HT-29 (cell line): ENCODE measurements at regions not wholly inside any gene's neighbourhood (a gene's known extent, or its start where the extent isn't known, plus 50 kb on each side); places are given as distances from the start of the nearest gene placed in this dataset. TPM values are rescaled to one million over a fixed set of nuclear protein-coding genes. Genes with fewer than 3 reads are reported as not detected.

Experiments used
- DNase-seq: peaks from one replicate; pipeline ENCODE4 v3.0.0-alpha.2; 2015; ENCODE audit warnings: low spot score
- small RNA-seq: library from RNA; depleted of rRNA; stranded (forward); fragments of <200 nt; gene quantifications from one replicate; pipeline ENCODE3, GENCODE V24; 2014

DNA sequence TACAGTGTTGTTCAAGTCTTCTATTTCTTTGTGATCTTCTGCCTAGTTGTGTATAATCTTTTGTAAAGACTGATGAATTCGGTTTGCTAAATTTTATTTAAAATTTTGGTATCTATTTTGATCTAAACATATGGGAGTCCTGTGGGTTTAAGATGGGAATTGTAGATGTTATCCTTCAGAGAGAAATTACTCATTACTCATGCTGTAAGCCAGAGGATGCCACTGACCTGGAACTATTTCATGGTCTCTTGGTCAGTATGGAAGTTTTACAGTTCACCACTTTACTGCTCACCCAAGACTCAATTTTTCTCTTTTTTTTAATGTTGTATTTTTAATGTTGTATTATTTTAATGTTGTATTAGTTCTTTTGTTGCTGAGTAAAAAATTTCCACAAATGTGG lies 138.6 kb upstream of the B3GALT2 start:
- DNase-seq = no peak

- no peak for DNase-seq
Measured at GRCh38 chr1:193322211-193322610, 135.8 kb upstream of the B3GALT2 start.

DNA sequence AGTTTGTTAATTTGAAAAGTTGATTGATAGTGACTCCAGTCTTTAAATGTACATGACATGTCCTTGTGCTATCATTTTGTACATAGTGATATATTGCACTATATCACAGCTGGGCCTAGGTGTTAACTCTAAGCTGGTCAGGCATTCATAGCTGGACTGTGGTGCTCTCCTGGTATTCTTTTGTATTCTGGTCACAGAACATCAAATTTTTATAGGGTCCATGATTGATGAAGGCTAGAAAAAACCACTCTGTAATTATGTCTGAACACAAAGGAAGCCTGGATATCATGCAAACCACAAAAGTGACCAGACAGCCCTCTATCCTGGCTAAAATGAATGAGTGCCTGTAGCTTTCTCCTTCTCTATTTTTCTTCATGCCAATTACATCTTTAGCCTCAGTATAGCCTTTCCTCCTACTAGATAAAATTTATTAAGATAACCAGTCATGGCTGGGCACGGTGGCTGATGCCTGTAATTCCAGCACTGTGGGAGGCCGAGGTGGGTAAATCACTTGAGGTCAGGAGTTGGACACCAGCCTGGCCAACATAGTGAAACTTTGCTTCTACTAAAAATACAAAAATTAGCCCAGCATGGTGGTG lies 134.9 kb upstream of the B3GALT2 start:
- DNase-seq = no peak

DNA sequence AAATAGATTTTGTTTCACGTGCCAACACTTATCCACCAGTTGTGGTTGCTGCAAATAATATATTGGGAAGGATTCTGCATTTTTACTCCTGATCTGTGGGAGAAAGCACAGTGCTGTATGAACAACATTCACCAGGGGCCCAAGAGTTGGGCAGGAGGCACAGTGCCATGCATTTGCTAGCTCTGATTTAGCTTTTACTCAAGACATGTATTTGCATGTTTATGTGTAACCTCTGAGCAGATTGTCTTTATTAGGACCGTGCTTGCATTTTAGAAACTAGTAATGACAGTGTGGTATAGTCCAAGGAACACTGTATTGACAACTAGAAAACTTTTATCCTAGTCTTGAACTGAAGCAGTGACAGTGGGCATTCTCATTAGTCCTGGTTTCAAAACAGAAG lies 133.9 kb upstream of the B3GALT2 start:
- no peak for DNase-seq

- DNase-seq = no peak
Measured at GRCh38 chr1:193318347-193318746, 131.9 kb upstream of the B3GALT2 start.

GRCh38 chr1:193313354-193314140 lies 127.1 kb upstream of the B3GALT2 start:
- no peak for DNase-seq

DNA sequence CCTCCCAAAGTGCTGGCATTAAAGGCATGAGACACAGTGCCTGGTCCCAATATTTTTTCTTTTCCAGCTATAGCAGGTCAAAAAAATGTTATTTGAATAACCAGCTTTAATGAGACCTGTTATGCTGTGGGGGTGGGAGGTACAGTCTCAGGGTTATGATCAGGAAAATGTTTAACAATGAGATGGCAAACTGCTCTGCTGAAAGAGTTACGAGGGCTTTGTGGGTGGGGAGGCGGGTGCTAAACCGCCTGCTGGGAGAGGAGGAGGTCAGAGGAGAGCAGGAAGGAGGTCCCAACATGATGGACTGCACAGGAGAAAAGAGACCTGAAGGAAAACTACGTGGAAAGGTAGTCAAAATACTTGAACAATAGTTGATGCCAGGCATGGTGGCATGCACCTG lies 126.0 kb upstream of the B3GALT2 start:
- no peak for DNase-seq

DNA sequence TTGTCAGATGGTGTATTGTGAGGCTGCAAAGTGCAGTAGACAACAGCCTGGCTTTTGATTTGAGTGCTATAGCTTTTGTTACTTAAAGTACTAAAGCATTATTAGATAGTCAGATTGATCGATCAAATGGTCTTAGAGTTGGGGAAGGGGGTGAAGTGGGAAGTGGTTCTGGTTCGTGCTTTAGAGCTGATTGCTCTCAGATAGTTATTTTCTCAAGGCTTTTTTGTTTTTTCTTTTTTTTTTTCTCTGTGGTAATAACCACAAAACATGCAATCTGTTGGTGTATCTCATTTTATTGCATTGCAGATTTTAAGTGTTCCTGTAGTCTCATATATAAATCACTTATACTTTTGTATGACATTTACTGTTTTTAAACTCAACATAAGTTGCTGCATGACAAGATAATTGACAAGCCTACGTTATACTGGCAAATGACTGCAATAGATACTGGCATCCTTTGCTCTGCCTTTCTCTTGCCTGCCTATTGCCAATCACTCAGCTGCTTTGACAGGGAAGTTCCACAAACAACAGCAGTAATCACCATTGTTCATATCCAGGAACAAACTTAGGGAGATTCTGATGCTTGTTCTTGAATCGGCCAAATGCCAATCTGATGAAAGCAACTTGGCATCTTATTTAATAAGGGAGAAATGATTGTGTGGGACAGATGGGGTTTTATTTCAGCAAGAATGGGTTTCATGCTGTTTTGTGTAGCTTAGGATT lies 125.0 kb upstream of the B3GALT2 start:
- no peak for DNase-seq

GRCh38 chr1:193310564-193310963 lies 124.2 kb upstream of the B3GALT2 start:
- no peak for DNase-seq

DNA sequence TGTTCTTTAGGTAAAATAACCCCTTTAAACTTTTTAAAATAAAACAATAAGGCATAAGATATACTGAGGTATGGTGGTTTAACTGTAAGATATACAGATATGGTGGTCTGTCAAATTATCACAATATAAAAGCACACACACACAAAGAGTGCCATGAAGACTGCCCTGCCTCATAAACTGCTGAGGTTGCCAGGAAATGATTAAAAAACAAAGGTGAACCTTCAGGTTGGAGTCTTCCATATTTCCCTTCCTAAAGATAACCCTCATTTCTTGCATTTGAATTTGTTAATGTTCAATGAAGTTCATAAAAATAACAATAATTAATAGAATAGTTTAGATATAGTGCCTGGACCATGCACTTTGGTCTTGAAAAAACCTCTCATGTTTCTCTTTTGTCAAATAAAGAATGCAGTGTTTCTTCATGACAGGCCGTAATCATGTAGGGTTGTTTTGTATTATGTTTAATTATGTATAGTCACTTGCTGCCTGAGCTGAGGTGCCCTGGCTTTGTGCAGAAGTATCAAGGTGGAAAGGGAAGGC lies 123.6 kb upstream of the B3GALT2 start:
- DNase-seq = no peak

- DNase-seq = no peak
Measured at GRCh38 chr1:193308438-193308837, 122.0 kb upstream of the B3GALT2 start.

GRCh38 chr1:193306430-193306829 lies 120.0 kb upstream of the B3GALT2 start:
- DNase-seq = no peak

Small RNA genes in the stretch of these regions (small RNA-seq; reads per million reads assigned to genes)
- gene RNU6-983P = not detected
